H1 (cell line): ENCODE measurements at regions not wholly inside any gene's neighbourhood (a gene's known extent, or its start where the extent isn't known, plus 50 kb on each side); places are given as distances from the start of the nearest gene placed in this dataset.
A peak's percentile ranks its signal among the peaks of the same experiment; 100 is the strongest.

ENCODE experiments used
- CTCF ChIA-PET: fragments of 300-600 bp; sonication (Branson Sonifier 250); formaldehyde crosslinking; loops from one replicate; lab custom pipeline; 2021; ENCODE audit not compliant: partially characterized antibody; lab: Charles Lee
- POLR2A ChIA-PET: fragments of 300-600 bp; sonication (Branson Sonifier 250); formaldehyde crosslinking; loops from one replicate; lab custom pipeline; 2021; ENCODE audit warnings: inconsistent platforms; ENCODE audit not compliant: partially characterized antibody; lab: Charles Lee
- DNase-seq, 2 experiments: peaks; one replicate each; pipeline versions ENCODE4 v3.0.0 to v3.0.0-alpha.2; 2010 to 2022; ENCODE audit warnings: low spot score in 2 of 2, low read depth in 1 of 2, mixed read lengths in 1 of 2
- FAIRE-seq: peaks from 2 replicates; lab custom pipeline; 2011; peaks lifted over from hg19 to GRCh38; lab: Jason Lieb, UNC
- H2AFZ ChIP-seq: 2 replicates; pipeline ENCODE4 v1.8.1; 2012; ENCODE audit warnings: low read length, inconsistent platforms
- H2AK5ac ChIP-seq: 2 replicates; pipeline ENCODE4 v1.6.1; 2013; ENCODE audit warnings: low read depth, low read length
- H2BK120ac ChIP-seq: replicated peaks from 2 replicates; pipeline ENCODE3; 2013; ENCODE audit warnings: low read depth, low read length, inconsistent platforms
- H2BK12ac ChIP-seq: 2 replicates; pipeline ENCODE4 v1.6.1; 2013; ENCODE audit warnings: low read depth, low read length
- H2BK15ac ChIP-seq: 2 replicates; pipeline ENCODE4 v1.6.1; 2013; ENCODE audit warnings: low read length
- H2BK20ac ChIP-seq: 2 replicates; pipeline ENCODE4 v1.6.1; 2013; ENCODE audit warnings: low read length
- H2BK5ac ChIP-seq: 2 replicates; pipeline ENCODE4 v1.6.1; 2013; ENCODE audit warnings: low read depth, low read length
- H3K14ac ChIP-seq: 2 replicates; pipeline ENCODE4 v1.6.1; 2013; ENCODE audit warnings: inconsistent platforms; ENCODE audit not compliant: insufficient read length
- H3K18ac ChIP-seq: 2 replicates; pipeline ENCODE4 v1.6.1; 2013; ENCODE audit warnings: low read length; ENCODE audit errors: extremely low read depth
- H3K23ac ChIP-seq: 2 replicates; pipeline ENCODE4 v1.6.1; 2013; ENCODE audit warnings: inconsistent platforms; ENCODE audit not compliant: insufficient read length
- H3K23me2 ChIP-seq: 2 replicates; pipeline ENCODE4 v1.6.1; 2013; ENCODE audit warnings: low read depth, low read length
- H3K27ac ChIP-seq: 2 replicates; pipeline ENCODE4 v1.6.1; 2011; ENCODE audit warnings: low read depth, low read length, inconsistent platforms
- H3K27me3 ChIP-seq, 4 experiments: replicated peaks in 1 of 4; 1 replicate in 1 of 4; 2 replicates in 3 of 4; pipeline versions ENCODE4 v1.6.1 to v1.8.1; 2011 to 2013; ENCODE audit warnings: low read length in 3 of 4, mild to moderate bottlenecking in 3 of 4, inconsistent platforms in 2 of 4, mixed read lengths in 2 of 4, moderate library complexity in 1 of 4; ENCODE audit not compliant: control insufficient read depth in 3 of 4, insufficient read depth in 3 of 4; ENCODE audit errors: extremely low read depth in 1 of 4
- H3K36me3 ChIP-seq, 4 experiments: 2 replicates each; pipeline versions ENCODE4 v1.6.1 to v1.8.1; 2011 to 2013; ENCODE audit warnings: mild to moderate bottlenecking in 4 of 4, low read length in 3 of 4, moderate library complexity in 2 of 4, control low read depth in 1 of 4, inconsistent platforms in 1 of 4; ENCODE audit not compliant: insufficient read depth in 4 of 4, control insufficient read depth in 2 of 4
- H3K4ac ChIP-seq: replicated peaks from 2 replicates; pipeline ENCODE3; 2013; ENCODE audit warnings: low read length, low read depth, mixed read lengths, inconsistent platforms; ENCODE audit not compliant: insufficient read length
- H3K4me1 ChIP-seq, 4 experiments: replicated peaks in 1 of 4; 1 replicate in 1 of 4; 2 replicates in 3 of 4; pipeline versions ENCODE4 v1.6.1 to v1.8.1; 2011 to 2013; ENCODE audit warnings: low read length in 3 of 4, inconsistent platforms in 2 of 4, mixed read lengths in 1 of 4; ENCODE audit not compliant: insufficient read depth in 4 of 4, control insufficient read depth in 3 of 4
- H3K4me2 ChIP-seq, 2 experiments: 2 replicates each; pipeline versions ENCODE4 v1.6.1 to v1.8.1; 2011 to 2013; ENCODE audit warnings: low read depth in 2 of 2, low read length in 2 of 2, control low read depth in 1 of 2, inconsistent platforms in 1 of 2, mild to moderate bottlenecking in 1 of 2; ENCODE audit not compliant: insufficient read depth in 1 of 2
- H3K4me3 ChIP-seq, 4 experiments: fragments of 200-600, 300-600 bp in 1 of 4; sonication (generic), shearing (Covaris generic), sonication (Bioruptor Twin) in 1 of 4; 2 replicates each; pipeline versions ENCODE4 v1.5.1 to v1.8.1; 2011 to 2016; ENCODE audit warnings: low read length in 4 of 4, low read depth in 3 of 4, control low read depth in 2 of 4, inconsistent platforms in 2 of 4, mild to moderate bottlenecking in 2 of 4, mixed read lengths in 1 of 4, moderate library complexity in 1 of 4; ENCODE audit not compliant: insufficient read depth in 2 of 4; ENCODE audit errors: extremely low read depth in 1 of 4
- H3K56ac ChIP-seq: replicated peaks from 2 replicates; pipeline ENCODE3; 2013; ENCODE audit warnings: low read depth, mild to moderate bottlenecking, mixed read lengths, low read length, inconsistent platforms; ENCODE audit not compliant: insufficient read length
- H3K79me1 ChIP-seq: 2 replicates; pipeline ENCODE4 v1.6.1; 2013; ENCODE audit warnings: low read depth, low read length, control low read depth
- H3K79me2 ChIP-seq, 2 experiments: 2 replicates each; pipeline versions ENCODE4 v1.6.1 to v1.8.1; 2012 to 2013; ENCODE audit warnings: low read length in 2 of 2, mild to moderate bottlenecking in 2 of 2, inconsistent platforms in 1 of 2; ENCODE audit not compliant: insufficient read depth in 2 of 2, control insufficient read depth in 1 of 2
- H3K9ac ChIP-seq, 4 experiments: replicated peaks in 1 of 4; 1 replicate in 1 of 4; 2 replicates in 3 of 4; pipeline versions ENCODE4 v1.6.1 to v1.8.1; 2011 to 2013; ENCODE audit warnings: low read depth in 3 of 4, low read length in 3 of 4, control low read depth in 2 of 4, mild to moderate bottlenecking in 2 of 4, moderate library complexity in 2 of 4, inconsistent platforms in 1 of 4; ENCODE audit errors: extremely low read depth in 1 of 4
- H3K9me3 ChIP-seq, 2 experiments: 2 replicates each; pipeline versions ENCODE4 v1.6.1 to v1.8.1; 2012 to 2013; ENCODE audit warnings: mild to moderate bottlenecking in 2 of 2, moderate library complexity in 2 of 2, control low read depth in 1 of 2, inconsistent platforms in 1 of 2, low read depth in 1 of 2, low read length in 1 of 2, mixed read lengths in 1 of 2; ENCODE audit not compliant: insufficient read depth in 2 of 2
- H4K20me1 ChIP-seq, 2 experiments: replicated peaks in 1 of 2; 2 replicates each; pipeline versions ENCODE3 to v1.8.1; 2011 to 2013; ENCODE audit warnings: inconsistent platforms in 2 of 2, low read length in 2 of 2, mild to moderate bottlenecking in 1 of 2; ENCODE audit not compliant: insufficient read depth in 2 of 2, control insufficient read depth in 1 of 2
- H4K5ac ChIP-seq: 2 replicates; pipeline ENCODE4 v1.6.1; 2013; ENCODE audit warnings: low read length, low read depth, mixed read lengths, inconsistent platforms; ENCODE audit not compliant: insufficient read length
- H4K8ac ChIP-seq: 2 replicates; pipeline ENCODE4 v1.8.0; 2013; ENCODE audit warnings: mild to moderate bottlenecking, moderate library complexity, low read length, inconsistent platforms; ENCODE audit not compliant: insufficient read depth; ENCODE audit errors: extremely low read depth
- H4K91ac ChIP-seq: replicated peaks from 2 replicates; pipeline ENCODE3; 2013; ENCODE audit warnings: low read length, mixed read lengths, inconsistent platforms; ENCODE audit not compliant: insufficient read length
- CTCF ChIP-seq, 3 experiments: IDR thresholded peaks; 1 replicate in 2 of 3; 2 replicates in 1 of 3; pipeline versions ENCODE4 v1.5.1 to v1.6.1; 2011; ENCODE audit warnings: low read length in 3 of 3, mild to moderate bottlenecking in 3 of 3, inconsistent platforms in 2 of 3, low read depth in 1 of 3, moderate library complexity in 1 of 3; ENCODE audit not compliant: insufficient read depth in 1 of 3; ENCODE audit errors: control extremely low read depth in 1 of 3
- GTF2F1 ChIP-seq: IDR thresholded peaks from 2 replicates; pipeline ENCODE4 v1.6.1; 2012; ENCODE audit warnings: low read depth, low read length, improper control_type of control experiment, borderline replicate concordance
- RAD21 ChIP-seq, 2 experiments: IDR thresholded peaks in 1 of 2; conservative IDR thresholded peaks in 1 of 2; 2 replicates each; pipeline ENCODE4 v1.6.1; 2011; ENCODE audit warnings: low read depth in 2 of 2, low read length in 2 of 2, improper control_type of control experiment in 1 of 2, inconsistent platforms in 1 of 2, mild to moderate bottlenecking in 1 of 2, moderate library complexity in 1 of 2
- SP1 ChIP-seq: IDR thresholded peaks from 2 replicates; pipeline ENCODE4 v1.6.1; 2011; ENCODE audit warnings: low read depth, low read length
- WGBS, 2 experiments: shearing (Covaris generic) in 1 of 2; methylation state at CpG; one replicate each; pipeline versions ENCODE4 v1.1.6 to v1.1.7; 2013 to 2015; ENCODE audit warnings: low lambda C conversion rate in 2 of 2, mixed read lengths in 2 of 2, inconsistent platforms in 1 of 2, low coverage in 1 of 2, missing lambda C conversion rate in 1 of 2; ENCODE audit not compliant: insufficient replicate concordance in 2 of 2, insufficient coverage in 1 of 2, insufficient read length in 1 of 2; ENCODE audit errors: extremely low coverage in 1 of 2, missing lambda C conversion rate in 1 of 2; 5-methylcytosine and 5-hydroxymethylcytosine counted together

GRCh38 chr4:138007572-138007971 is 234.6 kb downstream of the SLC7A11 start:
- Histone ChIP-seq H3K4me3 (no peak overlapping the region), H4K91ac (no peak overlapping the region), H2BK5ac (no peak overlapping the region), H3K9ac (no peak overlapping the region), H3K27ac (no peak overlapping the region), H3K27me3 (no peaks in the 10 kb centered on the region), H3K36me3 (no peaks in the 10 kb centered on the region), H4K8ac (no peak overlapping the region), H2BK120ac (no peak overlapping the region), H2BK12ac (no peak overlapping the region), H3K4me1 (no peaks in the 10 kb centered on the region), H3K18ac (no peak overlapping the region), H3K79me2 (no peaks in the 10 kb centered on the region), H4K20me1 (no peaks in the 10 kb centered on the region), H3K14ac (no peak overlapping the region), H2BK20ac (no peak overlapping the region), H4K5ac (no peak overlapping the region), H3K4ac (no peak overlapping the region), H3K4me2 (no peak overlapping the region), H3K23me2 (no peaks in the 10 kb centered on the region), H3K23ac (no peak overlapping the region), H3K9me3 (no peaks in the 10 kb centered on the region), H2AFZ (no peak overlapping the region), H3K79me1 (no peaks in the 10 kb centered on the region), H3K56ac (no peak overlapping the region), H2AK5ac (no peak overlapping the region), H2BK15ac (no peak overlapping the region)
- FAIRE-seq (peak; percentile 65), DNase-seq (no peak)
- ChIA-PET CTCF (interaction anchor here (0.6 to 2.1 kb wide), 3 partner anchors 9 to 448 kb away, joined by 3 to 9 read pairs (median 8); no protein-coding TSS in a partner anchor), POLR2A (no interaction called here)
- no peak for TF ChIP-seq SP1
- TF ChIP-seq GTF2F1: no peak
- TF ChIP-seq CTCF (IDR thresholded peaks at IDR 0.05; ENCODE audit: control extremely low read depth in 1 of 3, insufficient read depth in 1 of 3, low read depth in 1 of 3, low read length in 3 of 3): peak in 2 of 3 experiments; percentile 12 to 51; a peak in 2 of 4 replicates
- TF ChIP-seq RAD21 (IDR thresholded peaks at IDR 0.05 in 1 of 2, conservative IDR thresholded peaks at IDR 0.05 in 1 of 2; ENCODE audit: low read depth in 2 of 2, low read length in 2 of 2): peak in 1 of 2 experiments; percentile 27; a peak in 2 of 4 replicates
- WGBS, 2 experiments: 88% methylated on average over 1 of the region's 1 CpG; no CpG with 5 or more reads in 1 of the 2 experiments
